GM10266 (cell line): ENCODE measurements at regions not wholly inside any gene's neighbourhood (a gene's known extent, or its start where the extent isn't known, plus 50 kb on each side); places are given as distances from the start of the nearest gene placed in this dataset.
"Not testable (repeated sequence)": the region's sequence is repeated elsewhere in the genome, so short reads cannot be mapped to it uniquely, and the experiment has no call there.

Experiments used
- DNase-seq: peaks from one replicate; pipeline ENCODE4 v3.0.0; 2012; ENCODE audit errors: extremely low spot score
- CTCF ChIP-seq: IDR thresholded peaks from 2 replicates; pipeline ENCODE4 v1.5.1; 2012; ENCODE audit warnings: mild to moderate bottlenecking, low read depth; ENCODE audit not compliant: control insufficient read depth, insufficient read depth; ENCODE audit errors: missing control alignments

DNA sequence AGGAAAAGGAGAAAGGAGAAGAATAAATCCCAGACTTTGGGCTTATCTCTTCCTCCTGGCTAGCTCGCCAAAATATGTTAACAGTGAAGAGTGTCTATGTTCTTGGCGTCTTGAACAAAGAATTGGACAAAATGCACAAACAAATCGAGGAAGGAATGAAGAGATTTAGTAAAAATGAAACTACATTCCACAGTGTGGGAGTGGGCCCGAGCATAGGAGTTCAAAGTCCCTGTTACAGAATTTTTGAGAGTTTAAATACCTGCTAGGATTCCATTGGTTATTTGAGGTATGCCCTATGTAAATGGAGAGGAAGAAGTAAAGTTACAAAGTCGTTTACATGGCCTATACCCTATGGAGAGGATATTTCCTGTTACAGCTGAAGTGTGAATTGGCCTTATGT is 525.1 kb upstream of the CNTN5 start:
- no peak for DNase-seq

GRCh38 chr11:98507208-98507607 is 513.5 kb upstream of the CNTN5 start:
- no peak for DNase-seq
- no peak for TF ChIP-seq CTCF

More for the DNA sequence above, 525.1 kb upstream of the CNTN5 start:
- TF ChIP-seq CTCF = no peak

DNA sequence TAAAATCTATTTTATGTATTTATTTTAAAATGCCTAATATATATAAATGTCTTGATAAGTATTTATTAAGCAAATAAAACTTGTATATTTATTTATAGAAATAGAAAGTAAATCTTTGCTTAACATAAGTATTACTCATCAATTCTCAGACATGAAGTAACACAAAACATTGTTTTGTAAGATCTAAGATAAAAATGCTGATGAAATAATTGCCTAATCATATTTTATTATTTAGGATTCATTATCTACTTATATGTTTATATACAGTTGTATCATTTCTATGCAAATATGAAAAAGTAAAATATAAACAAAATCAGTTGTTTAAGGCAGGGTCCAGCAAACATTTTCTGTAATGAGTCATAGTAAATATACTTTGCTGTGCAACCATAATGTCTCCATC is 507.8 kb upstream of the CNTN5 start:
- TF ChIP-seq CTCF = no peak
- no peak for DNase-seq

- no peak for TF ChIP-seq CTCF
- DNase-seq = no peak
Measured at GRCh38 chr11:98531576-98531975, 489.2 kb upstream of the CNTN5 start.

- TF ChIP-seq CTCF = no peak
- no peak for DNase-seq
Measured at GRCh38 chr11:98536023-98536422, 484.7 kb upstream of the CNTN5 start.

DNA sequence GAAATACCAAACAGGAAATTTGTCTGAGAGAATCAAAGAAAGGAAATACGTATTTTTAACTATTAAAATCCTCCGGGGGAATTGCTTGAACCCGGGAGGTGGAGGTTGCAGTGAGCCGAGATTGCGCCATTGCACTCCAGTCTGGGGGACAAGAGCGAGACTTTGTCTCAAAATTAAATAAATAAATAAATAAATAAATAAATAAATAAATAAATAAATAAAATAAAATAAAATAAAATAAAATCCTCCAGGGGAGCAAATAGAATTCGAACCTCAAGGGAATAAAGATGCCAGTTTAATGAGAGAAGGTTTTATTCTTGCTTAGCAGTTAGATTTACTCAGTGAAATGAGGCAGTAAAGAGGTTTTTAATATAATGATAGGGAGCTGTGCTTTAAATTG is 482.4 kb upstream of the CNTN5 start:
- DNase-seq = not testable (repeated sequence)

- no peak for TF ChIP-seq CTCF
- no peak for DNase-seq
Measured at GRCh38 chr11:98545544-98546175, 475.1 kb upstream of the CNTN5 start.

GRCh38 chr11:98549571-98549970 is 471.2 kb upstream of the CNTN5 start:
- no peak for TF ChIP-seq CTCF

More at GRCh38 chr11:98549571-98549970, 471.2 kb upstream of the CNTN5 start:
- DNase-seq = no peak
